Femur (tissue), 1 donor: ENCODE measurements at regions not wholly inside any gene's neighbourhood (a gene's known extent, or its start where the extent isn't known, plus 50 kb on each side); places are given as distances from the start of the nearest gene placed in this dataset.
"Not testable (repeated sequence)": the region's sequence is repeated elsewhere in the genome, so short reads cannot be mapped to it uniquely, and the experiment has no call there.

Experiments used
- DNase-seq: peaks from one replicate; pipeline ENCODE4 v3.0.0-alpha.2; 2017

DNA sequence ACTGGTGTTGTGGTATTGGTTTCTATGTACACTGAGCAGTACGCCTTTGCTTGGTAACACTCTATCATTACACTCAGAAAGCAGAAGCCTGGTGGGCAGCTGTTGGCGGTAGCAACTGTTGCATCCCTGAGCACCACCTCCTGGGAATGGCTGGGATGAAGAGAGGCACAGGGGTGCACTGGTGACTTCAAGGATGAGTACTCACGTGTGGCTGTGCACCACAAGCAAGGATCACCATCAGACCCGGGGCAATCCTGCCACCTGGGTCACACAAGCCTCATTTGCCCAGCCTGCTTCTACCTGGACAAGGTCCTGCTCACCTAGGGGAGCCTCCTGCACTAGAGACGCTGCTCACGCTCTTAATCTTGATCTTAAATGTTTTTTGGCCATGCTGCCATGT is 336.4 kb downstream of the SI start:
- no peak for DNase-seq

DNA sequence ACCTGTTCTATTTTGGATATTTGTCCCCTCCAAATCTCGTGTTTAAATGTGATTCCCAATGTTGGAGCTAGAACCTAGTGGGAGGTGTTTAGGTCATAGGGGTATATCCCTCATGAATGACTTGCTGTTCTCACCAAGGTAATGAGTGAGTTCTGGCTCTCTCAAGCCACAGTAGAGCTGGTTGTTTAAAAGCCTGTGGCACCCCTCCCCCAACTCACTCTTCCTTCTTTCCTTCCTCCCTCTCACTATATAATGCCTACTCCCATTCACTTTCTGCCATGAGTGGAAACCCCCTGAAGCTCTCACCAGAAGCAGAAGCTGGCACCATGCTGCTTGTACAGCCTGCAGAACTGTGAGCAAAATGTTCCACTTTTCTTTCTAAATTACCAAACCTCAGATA is 341.1 kb downstream of the SI start:
- no peak for DNase-seq

DNA sequence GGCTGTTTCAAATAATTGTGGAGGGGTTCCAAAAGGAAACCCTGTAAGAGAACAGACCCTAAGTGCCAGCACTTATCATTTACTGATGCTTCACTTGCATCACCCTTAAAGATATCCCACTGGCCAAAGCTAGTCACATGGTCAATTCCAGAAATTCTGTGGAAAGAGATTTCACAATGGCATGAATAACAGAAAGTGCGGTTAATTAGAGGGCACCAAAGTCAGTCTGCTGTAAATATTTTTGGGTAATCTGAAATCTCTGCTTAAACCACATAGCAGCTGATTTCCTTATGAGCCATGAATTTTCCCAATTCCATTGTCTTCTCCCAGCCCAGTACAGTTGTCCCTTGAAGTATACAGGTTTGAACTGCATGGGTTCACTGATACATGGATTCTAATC is 346.1 kb downstream of the SI start:
- no peak for DNase-seq

DNA sequence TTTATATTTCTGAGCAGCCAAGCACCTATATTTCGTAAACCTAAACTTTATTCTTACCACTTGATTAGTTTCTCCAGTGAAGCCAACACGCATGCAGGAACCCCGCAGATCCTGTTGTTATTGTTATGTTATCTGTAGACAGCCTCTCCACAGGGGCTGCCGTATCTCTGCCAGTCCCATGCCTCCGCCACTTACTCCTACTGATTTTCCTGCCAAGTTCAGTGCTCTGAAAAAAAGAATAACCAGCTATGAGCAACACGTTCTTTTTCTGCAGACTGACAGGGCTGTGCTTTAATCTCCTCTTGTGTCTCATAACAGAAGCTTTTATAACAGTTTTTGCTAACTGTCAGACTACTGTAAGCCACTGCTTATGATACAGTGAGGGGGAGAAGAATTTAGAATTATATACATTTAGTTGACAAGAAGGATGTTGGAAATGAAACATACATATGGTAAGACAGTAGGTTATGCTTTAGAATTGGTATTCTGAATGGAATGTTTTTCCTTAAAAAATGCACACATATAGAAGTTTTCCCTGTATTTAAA is 347.4 kb downstream of the SI start:
- no peak for DNase-seq

DNA sequence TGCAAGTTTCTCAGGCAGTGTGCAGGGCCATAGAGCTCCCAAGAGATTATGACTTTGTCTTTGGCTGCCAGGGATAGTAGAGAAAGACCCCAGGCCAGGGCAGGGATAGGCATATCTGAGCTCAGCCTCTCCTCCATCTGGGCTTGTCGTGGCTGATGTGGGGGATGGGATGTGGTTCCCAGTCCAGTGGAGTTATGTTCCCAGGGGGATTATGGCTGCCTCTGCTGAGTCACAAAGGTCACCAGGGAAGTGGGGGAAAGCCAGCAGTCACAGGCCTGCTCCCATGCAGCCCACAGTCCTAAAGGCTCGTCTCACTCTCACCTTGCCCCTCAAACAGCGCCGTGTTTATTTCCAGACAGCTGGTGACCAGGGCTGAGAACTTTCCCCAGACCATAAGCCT is 354.9 kb downstream of the SI start:
- DNase-seq: no peak

DNA sequence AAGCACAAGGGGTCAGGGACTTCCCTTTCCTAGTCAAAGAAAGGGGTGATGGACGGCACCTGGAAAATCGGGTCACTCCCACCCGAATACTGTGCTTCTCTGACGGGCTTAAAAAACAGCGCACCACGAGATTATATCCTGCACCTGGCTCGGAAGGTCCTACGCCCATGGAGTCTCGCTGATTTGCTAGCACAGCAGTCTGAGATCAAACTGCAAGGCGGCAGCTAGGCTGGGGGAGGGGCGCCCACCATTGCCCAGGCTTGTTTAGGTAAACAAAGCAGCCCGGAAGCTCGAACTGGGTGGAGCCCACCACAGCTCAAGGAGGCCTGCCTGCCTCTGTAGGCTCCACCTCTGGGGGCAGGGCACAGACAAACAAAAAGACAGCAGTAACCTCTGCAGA is 375.5 kb downstream of the SI start:
- DNase-seq: not testable (repeated sequence)

DNA sequence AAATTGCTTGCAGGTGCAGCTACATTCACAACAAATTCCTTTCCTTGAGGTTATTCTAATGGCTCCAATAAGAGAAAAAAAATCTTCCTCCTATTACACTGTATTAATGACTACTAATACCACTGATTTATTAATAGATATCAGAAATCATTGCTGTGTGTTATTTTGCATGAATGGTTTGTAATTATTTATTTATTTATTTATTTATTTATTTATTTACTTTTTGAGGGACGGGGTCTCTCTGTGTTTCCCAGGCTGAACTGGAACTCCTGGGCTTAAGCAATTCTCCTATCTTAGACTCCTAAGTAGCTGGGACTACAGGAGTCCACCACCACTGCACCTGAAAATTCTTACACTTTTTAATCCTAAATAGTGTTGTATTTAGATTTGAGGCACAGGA is 390.4 kb downstream of the SI start:
- no peak for DNase-seq

DNA sequence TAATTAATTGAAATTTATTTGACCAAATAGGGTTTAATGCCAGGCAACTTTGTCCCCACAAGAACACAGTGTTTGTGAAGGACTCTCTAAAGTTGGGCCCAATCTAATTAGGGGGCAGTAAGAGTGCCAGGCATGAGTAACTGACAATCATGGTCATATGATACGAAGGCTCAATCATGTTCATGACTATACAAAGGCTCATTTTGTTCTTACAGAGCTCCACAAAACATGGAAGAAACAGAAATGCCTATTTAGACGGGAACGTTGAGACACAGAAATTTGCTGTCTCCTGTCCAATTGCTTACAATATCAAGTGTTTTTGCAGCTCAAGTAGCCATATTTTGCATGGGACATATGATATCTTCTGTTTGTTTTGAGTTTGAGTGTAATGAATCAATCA is 391.1 kb downstream of the SI start:
- no peak for DNase-seq

DNA sequence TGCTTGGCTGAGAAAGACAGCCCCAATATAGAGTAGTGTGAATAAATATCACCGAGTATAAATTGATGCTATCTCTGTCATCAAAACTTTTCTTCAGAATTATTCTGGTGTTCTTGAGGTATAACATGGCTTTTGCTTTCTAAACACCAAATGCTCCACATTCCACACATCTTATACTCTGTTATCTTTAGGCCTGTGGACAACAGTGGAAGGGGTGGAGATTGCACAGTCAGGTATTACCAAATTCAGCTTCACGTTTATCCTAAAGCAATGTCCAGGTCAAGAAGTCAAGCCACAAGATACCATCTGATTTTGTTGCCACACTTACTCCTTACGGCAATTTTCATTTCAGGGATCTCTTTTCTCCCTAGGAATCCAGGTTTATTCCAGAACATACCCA is 394.8 kb downstream of the SI start:
- no peak for DNase-seq

DNA sequence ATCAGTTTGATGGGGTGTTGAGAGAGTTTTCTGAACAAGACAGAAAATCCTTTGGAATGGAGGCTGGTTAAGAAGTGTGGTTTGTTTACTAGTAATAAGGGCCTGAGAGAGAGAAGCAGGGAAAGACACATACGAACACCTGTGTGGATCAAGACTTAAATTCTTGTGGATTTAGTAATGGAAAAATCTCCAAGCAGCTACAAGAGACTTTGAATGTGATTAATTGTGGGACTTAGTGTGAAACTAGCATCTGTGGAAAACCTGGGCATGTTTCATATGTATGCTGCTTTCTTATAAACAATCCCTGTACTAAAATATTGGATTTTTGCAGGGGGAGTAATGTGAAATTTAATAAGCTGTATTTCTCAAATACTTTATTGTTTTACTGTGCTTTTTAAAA is 399.1 kb downstream of the SI start:
- no peak for DNase-seq

DNA sequence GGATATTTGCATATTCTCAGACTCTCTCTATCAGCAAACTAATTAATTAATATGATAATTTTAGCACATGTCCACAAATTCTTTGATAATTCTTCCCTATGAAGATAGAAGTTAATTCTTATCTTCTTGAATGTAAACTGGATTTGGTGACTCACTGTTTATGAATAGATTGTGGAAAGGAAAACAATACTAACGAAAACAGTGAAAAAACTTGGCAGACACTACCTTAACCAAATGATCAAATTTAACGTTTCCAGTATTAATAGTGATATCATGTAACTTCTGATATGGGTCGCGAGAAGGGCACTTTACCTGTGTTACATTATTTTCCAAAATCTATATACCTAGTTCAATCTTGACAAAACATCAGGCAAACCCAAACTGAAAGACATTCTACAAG is 401.0 kb downstream of the SI start:
- no peak for DNase-seq

DNA sequence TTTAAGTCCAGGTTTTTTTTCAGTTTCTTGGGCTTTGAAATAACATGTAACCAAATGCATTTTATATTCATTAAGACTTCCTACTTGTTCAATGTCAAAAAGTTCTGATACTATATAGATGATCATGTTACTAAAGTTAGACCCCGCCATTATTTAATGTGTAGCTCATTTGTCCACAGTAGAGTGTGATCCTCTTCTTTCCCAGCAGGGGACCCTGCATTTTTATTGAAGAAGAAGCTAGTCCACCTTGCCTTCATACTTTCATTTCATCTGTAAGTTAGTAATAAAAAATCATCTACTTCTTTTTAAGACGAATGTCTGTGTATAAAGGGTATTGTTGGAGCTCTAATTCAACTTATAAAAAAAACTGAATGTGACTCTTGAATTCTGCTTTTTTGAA is 404.6 kb downstream of the SI start:
- DNase-seq: no peak

DNA sequence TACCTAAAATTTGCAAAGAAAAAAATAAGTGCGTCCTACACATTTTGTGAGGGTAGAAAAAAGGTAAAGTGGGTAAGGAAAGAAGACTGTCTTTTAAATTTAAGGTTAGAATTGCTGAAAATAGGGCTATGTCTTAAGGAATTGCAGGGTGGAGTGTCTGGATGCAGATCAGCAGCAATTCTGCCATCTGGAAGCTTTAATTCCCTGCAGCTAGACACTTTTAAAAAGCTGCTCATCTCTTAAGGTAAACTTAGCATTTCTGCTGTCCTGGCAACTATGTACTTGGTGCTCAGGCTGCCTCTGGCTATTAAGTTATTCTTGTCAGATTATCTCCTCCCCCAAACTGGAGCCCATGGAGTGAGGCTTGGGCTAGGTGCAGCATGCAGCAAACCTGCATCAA is 420.2 kb downstream of the SI start:
- no peak for DNase-seq

DNA sequence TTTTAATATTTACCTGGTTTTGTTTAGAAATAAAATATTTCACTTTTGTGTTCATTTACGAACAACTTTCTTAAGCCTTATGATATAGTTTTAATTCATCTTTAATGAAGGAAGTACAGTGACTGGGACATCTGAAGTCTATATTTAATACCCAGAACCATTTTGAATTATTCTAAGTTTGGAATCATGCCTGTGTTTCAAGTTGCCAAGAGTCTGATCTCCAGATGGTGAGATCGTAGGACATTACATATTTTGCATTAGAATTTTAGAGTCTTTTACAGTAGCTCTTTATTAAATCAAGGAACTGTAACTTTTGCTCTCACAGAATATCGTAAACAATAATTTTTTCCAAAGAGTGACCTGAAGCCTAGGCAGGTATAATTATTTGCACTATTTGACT is 420.7 kb downstream of the SI start:
- no peak for DNase-seq

DNA sequence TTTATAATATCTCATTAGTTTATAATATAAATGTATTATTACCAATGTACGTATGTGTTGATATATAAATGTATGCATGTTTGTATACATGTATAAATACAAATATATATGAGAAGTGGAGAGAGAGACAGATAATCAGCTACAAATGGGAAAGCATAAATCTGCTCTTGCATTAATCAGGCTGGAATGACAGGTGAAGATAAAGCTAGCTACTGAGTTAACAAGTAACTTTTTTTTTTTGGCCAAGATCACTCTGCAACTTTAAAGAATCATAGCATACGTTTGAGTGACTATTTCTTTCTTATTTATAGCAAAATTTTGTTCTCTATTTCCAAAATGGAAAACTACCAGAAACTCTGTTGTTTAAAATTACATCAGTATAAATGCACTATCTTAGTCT is 422.8 kb downstream of the SI start:
- no peak for DNase-seq

DNA sequence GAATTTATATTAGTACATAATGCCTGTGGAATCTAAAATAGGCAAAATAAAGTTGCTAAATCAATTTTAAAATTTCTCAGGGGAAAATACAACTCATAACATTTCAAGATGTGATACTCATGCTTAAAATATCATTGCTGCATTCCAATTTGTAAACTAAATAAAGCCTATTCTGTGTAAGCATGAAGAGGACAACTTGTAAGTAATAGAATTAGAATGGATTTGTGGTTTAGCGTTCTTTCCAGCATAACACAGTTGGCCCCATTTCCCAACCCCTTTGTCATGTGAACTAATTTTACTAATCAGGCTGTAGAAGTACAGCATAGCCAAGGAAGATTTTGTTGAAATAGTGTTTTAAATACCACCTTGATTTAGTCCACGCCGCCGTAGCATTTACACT is 437.2 kb downstream of the SI start:
- no peak for DNase-seq

DNA sequence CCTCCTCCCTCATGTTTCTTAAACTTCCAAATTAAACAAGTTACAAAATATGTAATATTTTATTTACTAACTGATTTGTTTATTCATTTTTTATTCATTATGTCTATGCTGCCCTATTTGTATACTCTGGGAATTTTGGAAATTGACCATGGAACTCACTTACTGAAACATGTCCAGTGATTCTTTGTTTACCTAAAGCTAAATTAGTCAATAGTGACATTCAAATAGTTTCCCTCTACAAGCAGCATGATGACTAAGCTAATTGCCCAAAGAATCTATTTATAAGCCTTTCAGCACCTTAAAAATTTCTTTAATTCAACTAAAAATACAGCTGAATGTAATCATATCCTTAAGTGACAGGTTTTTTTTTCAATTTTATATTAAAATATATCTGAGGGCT is 437.7 kb downstream of the SI start:
- DNase-seq: no peak

DNA sequence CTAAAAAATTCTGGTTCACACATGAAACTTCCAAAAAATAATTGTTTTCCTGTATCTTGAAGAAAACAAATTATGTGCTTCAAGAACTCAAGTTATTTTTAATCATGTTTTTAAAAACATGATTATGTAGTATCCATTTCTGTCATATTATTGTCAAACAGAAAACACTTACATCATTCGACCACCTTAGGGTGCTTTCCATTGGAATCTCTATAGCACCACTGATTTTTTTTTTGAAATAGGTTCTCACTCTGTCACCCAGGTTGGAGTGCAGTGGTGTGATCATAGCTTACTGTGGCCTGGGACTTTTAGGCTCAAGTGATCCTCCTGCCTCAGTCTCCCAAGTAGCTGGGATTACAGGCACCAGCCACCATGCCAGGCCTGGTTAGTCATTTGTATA is 457.3 kb downstream of the SI start:
- DNase-seq: no peak

DNA sequence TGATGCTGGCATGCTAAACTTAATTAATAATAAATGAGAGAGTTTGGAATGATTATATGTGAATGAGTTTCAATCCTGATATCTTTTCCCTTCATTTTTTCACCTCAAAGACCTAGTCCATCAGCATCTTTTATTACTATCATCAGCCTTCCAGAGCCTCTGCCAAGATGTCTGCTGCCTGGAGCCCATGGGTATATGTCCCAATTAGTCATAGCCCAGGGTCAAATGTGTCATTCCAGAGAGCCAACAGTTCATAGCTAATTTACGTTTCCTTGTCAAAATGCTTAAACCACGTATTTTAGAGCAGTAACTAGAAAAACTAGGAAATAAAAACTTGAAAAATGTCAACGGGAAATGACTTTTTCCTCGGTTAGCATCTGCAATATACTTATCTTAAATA is 457.9 kb downstream of the SI start:
- DNase-seq: no peak

DNA sequence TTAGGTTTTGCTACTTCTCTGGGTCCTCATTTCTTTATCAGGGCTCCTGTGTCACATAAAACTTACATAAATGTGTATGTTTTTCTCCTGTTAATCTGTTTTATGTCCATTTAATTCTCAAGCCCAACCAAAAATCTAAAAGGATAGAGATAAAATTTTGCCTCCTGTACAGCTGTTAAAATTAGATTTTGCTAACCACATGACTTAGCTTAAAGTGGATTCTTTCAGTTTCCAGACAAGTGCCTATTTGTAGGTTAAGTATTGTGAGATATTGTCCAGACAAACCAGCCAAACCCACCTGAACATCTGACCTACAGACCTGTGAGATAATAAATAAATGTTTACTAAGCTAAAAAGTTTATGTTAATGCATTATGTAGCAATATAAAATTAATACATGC is 465.5 kb downstream of the SI start:
- no peak for DNase-seq

DNA sequence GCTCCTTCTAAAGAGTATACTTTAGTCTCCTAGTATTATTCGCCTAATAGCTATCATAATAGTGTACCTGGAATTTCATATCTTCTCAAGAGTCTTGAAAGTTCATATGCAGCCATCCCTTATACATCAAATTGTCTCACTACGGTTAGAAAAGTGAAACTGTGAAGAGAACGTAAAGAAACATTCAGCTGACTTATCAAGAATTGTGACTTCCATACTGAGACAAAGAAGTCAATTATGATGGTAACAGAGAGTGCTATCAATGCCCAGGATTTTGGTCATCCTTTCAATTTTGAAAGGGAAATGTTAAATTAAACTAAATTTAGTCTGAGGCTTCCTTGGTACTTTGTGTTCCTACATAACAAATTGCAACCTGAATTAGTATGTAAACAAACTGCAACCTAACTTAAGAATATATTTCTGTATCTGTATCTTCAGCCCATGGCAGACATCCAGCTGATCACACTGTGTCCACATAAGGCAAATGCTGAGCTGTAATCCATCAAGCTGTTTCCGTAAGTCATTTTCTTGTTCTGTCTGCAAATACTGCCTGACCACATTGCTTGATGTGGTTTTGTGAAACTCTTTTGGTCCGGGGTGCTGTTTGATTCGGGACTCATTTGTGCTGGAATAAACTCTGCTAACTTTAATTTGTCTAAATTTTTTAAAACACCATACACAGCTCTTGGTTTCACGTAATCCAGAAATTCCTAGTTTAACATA is 469.6 kb downstream of the SI start:
- DNase-seq: no peak

DNA sequence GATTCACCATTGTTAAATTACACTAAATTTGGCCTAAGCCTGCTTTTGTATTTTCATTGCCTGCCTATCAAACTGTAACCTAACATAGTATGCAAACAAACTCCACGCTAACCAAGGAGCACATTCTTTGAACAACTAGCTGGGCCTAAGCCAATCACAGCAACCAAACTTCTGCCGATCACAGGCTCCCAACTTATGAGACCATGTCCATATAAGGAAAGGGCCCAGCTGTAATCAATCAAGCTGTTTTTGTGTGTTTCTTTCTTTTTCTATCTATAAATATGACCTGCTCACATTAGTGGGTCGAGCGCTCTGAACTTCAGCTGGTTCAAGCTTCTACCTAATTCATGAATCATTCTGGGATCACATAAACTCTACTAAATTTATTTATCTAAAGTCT is 473.6 kb downstream of the SI start:
- no peak for DNase-seq

DNA sequence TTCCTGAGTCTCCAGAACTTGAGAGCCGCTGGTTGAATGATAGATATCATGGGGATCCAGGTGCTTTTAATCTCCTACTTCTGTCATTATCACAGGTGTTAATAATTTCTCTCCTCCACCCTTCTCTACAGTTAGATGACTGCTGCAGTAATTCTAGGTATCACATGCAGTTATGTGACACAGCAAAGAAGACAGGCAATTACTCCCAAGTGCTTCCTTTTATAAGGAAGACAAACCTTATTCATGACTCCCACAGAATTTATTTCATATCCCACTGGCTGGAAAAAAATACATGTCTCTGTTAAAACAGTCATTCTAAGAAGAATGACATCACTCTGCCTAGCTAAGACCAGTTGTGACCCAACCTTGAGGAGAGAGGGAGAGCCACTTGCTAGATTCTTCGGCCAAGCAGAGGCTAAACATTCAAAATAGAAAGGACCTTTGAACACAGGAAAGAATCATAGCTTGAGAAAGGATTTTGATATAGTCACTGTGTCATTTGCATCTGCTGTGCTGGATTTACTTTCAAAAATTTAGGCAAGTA is 500.6 kb downstream of the SI start:
- no peak for DNase-seq

DNA sequence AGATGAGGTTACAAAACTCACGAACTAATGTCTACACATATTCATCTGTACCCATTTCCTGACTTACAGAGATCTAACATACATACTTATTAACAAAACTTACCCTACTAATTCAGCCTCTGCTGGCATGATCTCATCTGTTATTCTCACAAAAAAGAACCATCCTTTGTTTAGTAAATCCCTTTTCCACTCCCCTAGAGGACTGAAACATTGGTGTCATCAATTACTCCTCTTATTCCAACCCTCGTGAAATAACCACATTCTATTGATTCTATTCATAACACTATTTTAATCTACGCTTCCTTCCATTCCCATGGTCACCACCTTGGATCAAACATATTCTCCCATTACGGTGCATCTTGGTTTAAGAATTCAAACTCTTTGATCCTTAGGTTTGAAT is 505.9 kb downstream of the SI start:
- no peak for DNase-seq

DNA sequence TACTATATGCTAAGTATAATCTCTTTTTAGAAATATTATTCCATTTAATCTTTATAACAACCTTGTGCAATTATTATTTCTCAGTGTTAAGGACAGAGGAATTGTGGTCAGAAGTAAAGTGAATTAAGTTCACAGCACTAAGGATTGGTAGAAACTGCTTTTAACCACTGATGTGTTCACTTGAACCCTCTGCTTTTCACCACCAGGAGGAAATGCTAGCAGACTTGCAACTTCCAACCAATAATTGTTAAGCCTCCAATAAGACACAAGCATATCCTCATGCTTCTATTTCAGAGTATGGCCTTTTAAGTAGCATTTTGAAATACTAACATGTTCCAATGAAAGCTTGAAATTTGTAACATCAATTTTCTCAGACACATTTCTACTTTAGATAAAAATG is 527.4 kb downstream of the SI start:
- DNase-seq: no peak
